SK-N-SH (cell line): ENCODE measurements at regions not wholly inside any gene's neighbourhood (a gene's known extent, or its start where the extent isn't known, plus 50 kb on each side); places are given as distances from the start of the nearest gene placed in this dataset.

ENCODE experiments used
- CTCF ChIP-seq: fragments of 200-600 bp; sonication (generic); IDR thresholded peaks from 2 replicates; pipeline ENCODE4 v1.6.1; 2017; ENCODE audit warnings: antibody characterized with exemption, mild to moderate bottlenecking, moderate library complexity
- EP300 ChIP-seq, 2 experiments: IDR thresholded peaks; 2 replicates each; pipeline versions ENCODE4 v1.4.0 to v1.6.1; 2012; ENCODE audit warnings: borderline replicate concordance in 1 of 2, low read depth in 1 of 2, low read length in 1 of 2
- EZH2phosphoT487 ChIP-seq: fragments of 200-600 bp; sonication (generic); IDR thresholded peaks from 2 replicates; pipeline ENCODE4 v1.6.1; 2017; ENCODE audit warnings: low read depth, mixed run types, mild to moderate bottlenecking, antibody characterized with exemption, moderate library complexity, borderline replicate concordance
- POLR2AphosphoS5 ChIP-seq: IDR thresholded peaks from 2 replicates; pipeline ENCODE4 v1.6.1; 2012; ENCODE audit warnings: low read depth, low read length
- RAD21 ChIP-seq: IDR thresholded peaks from 2 replicates; pipeline ENCODE4 v1.6.1; 2012; ENCODE audit warnings: mild to moderate bottlenecking, low read length
- SMC3 ChIP-seq: IDR thresholded peaks from 2 replicates; pipeline ENCODE4 v1.6.1; 2012; ENCODE audit warnings: low read depth, low read length, improper control_type of control experiment
- YY1 ChIP-seq: IDR thresholded peaks from 2 replicates; pipeline ENCODE4 v1.4.0; 2012; ENCODE audit warnings: low read depth, mild to moderate bottlenecking
- ZBTB33 ChIP-seq: IDR thresholded peaks from 2 replicates; pipeline ENCODE4 v1.4.0; 2012; ENCODE audit warnings: low read depth, borderline replicate concordance
- TF ChIP-seq, protein P1 (sequence below): IDR thresholded peaks from 2 replicates; pipeline ENCODE4 v1.4.0; 2012; ENCODE audit warnings: low read depth
- TF ChIP-seq, protein P2 (sequence below): IDR thresholded peaks from 2 replicates; pipeline ENCODE4 v1.6.1; 2012; ENCODE audit warnings: mild to moderate bottlenecking, low read depth, low read length, moderate library complexity

DNA sequence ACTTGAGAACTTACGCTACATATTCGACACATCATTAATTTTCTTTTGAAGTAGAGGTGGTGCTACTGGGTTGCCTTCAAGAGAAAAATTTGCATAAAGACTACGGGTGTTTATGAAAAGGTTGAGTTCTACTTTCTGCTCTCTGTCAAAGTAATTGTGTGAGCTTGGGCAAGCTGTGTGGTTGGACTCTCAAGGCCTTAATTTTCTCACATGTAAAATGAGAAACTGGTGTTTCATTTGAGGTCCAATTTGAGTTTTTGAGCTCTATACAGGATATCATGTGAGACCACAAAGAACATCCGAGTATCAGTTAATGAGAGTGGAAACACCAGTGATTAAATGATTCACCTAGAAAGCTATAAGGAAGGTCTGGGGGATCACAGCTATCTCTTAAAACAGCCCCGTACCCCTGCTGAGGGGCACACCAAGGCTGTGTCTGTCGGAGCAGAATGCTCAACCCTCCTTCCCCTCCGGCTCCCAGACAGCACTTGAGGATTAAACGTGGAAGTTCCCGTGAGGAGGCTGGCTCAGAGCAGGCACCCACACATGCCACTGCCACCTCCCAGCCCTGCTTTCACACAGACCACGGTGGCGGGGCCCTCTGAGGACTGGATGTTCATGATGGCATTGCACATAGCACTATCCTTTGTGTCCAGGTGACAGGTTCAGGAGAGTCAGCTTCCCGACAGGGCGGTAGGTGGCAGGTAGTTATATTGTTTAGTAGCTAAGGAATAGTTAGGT lies 191.8 kb downstream of the RNF144A start:
- TF ChIP-seq CTCF, result no peak
- no peak for TF ChIP-seq POLR2AphosphoS5
- TF ChIP-seq EZH2phosphoT487, result no peak
- no peak for TF ChIP-seq ZBTB33
- TF ChIP-seq SMC3, result no peak
- no peak for TF ChIP-seq YY1
- TF ChIP-seq, protein P1, sequence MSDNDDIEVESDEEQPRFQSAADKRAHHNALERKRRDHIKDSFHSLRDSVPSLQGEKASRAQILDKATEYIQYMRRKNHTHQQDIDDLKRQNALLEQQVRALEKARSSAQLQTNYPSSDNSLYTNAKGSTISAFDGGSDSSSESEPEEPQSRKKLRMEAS, result no peak
- no peak for TF ChIP-seq EP300 (IDR thresholded peaks at IDR 0.05; ENCODE audit: borderline replicate concordance in 1 of 2, low read depth in 1 of 2, low read length in 1 of 2)
- TF ChIP-seq, protein P2, sequence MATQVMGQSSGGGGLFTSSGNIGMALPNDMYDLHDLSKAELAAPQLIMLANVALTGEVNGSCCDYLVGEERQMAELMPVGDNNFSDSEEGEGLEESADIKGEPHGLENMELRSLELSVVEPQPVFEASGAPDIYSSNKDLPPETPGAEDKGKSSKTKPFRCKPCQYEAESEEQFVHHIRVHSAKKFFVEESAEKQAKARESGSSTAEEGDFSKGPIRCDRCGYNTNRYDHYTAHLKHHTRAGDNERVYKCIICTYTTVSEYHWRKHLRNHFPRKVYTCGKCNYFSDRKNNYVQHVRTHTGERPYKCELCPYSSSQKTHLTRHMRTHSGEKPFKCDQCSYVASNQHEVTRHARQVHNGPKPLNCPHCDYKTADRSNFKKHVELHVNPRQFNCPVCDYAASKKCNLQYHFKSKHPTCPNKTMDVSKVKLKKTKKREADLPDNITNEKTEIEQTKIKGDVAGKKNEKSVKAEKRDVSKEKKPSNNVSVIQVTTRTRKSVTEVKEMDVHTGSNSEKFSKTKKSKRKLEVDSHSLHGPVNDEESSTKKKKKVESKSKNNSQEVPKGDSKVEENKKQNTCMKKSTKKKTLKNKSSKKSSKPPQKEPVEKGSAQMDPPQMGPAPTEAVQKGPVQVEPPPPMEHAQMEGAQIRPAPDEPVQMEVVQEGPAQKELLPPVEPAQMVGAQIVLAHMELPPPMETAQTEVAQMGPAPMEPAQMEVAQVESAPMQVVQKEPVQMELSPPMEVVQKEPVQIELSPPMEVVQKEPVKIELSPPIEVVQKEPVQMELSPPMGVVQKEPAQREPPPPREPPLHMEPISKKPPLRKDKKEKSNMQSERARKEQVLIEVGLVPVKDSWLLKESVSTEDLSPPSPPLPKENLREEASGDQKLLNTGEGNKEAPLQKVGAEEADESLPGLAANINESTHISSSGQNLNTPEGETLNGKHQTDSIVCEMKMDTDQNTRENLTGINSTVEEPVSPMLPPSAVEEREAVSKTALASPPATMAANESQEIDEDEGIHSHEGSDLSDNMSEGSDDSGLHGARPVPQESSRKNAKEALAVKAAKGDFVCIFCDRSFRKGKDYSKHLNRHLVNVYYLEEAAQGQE, result no peak
- TF ChIP-seq RAD21, result no peak
